ENCODE measurements at regions not wholly inside any gene's neighbourhood (a gene's known extent, or its start where the extent isn't known, plus 50 kb on each side); places are given as distances from the start of the nearest gene placed in this dataset.
"Not testable (repeated sequence)": the region's sequence is repeated elsewhere in the genome, so short reads cannot be mapped to it uniquely, and the experiment has no call there.

DNA sequence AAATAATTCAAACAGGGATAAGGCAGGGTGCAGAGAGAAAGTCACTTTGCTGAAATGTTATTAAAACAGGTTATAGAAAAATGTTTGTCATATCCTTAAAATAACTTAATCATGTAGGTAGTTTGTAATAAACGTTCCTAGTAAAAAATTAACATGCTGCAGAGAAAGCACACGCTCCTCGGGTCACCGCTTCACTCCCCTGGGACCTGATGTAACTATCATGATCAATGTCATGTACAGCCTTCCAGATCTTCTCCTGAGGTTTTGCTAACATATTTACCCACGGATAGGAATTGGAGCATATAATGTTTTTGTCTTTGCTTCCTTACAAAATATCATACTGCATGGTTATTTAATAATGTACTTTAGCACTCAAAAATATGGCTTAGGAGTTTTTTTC lies 285.1 kb upstream of the TMEM132C start:
- Histone ChIP-seq H3K9me3 (ENCODE audit: low read length) (no peaks in the 10 kb centered on the region), H3F3A (ENCODE audit: insufficient read depth, low read length) (no peaks in the 10 kb centered on the region), H3K9me2 (ENCODE audit: low read depth, low read length) (no peaks in the 10 kb centered on the region), H3K27me3 (ENCODE audit: insufficient read depth, low read length) (no peaks in the 10 kb centered on the region), H3K4me1 (ENCODE audit: insufficient read depth, low read length, severe bottlenecking) (no peaks in the 10 kb centered on the region), H3K4me3 (ENCODE audit: low read depth, low read length, poor library complexity, severe bottlenecking) (no peak overlapping the region), H3K4me2 (ENCODE audit: low read length) (no peak overlapping the region), H3K36me3 (ENCODE audit: insufficient read depth, low read length) (no peaks in the 10 kb centered on the region), H3K27ac (ENCODE audit: low read depth, low read length, poor library complexity, severe bottlenecking) (no peak overlapping the region), H2AFZ (ENCODE audit: low read length) (no peak overlapping the region), H3K9ac (ENCODE audit: low read length) (no peak overlapping the region), H4K20me1 (ENCODE audit: insufficient read depth, low read length) (no peaks in the 10 kb centered on the region), H3K79me2 (ENCODE audit: insufficient read depth, low read length) (no peaks in the 10 kb centered on the region)
- no peak for TF ChIP-seq EZH2 (IDR thresholded peaks at IDR 0.05; ENCODE audit: borderline replicate concordance, low read length)

DNA sequence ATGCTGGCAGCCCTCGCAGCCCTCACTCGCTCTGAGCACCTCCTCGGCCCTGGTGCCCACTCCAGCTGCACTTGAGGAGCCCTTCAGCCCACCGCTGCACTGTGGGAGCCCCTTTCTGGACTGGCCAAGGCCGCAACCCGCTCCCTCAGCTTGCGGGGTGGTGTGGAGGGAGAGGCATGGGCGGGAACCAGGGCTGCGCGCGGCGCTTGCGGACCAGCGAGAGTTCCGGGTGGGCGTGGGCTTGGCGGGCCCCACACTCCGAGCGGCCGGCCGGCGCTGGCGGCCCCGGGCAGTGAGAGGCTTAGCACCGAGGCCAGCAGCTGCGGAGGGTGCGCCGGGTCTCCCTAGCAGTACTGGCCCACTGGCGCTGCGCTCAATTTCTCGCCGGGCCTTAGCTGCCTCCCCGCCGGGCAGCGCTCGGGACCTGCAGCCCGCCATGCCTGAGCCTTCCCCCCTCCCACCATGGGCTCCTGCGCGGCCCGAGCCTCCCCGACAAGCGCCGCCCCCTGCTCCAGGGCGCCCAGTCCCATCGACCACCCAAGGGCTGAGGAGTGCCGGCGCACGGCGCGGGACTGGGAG lies 283.7 kb upstream of the TMEM132C start:
- H3K9me2 ChIP-seq (ENCODE audit: low read depth, low read length); H2AFZ ChIP-seq (ENCODE audit: low read length); H4K20me1 ChIP-seq (ENCODE audit: insufficient read depth, low read length); H3K4me3 ChIP-seq (ENCODE audit: low read depth, low read length, poor library complexity, severe bottlenecking); H3K36me3 ChIP-seq (ENCODE audit: insufficient read depth, low read length); H3K27me3 ChIP-seq (ENCODE audit: insufficient read depth, low read length); H3K4me2 ChIP-seq (ENCODE audit: low read length); H3K4me1 ChIP-seq (ENCODE audit: insufficient read depth, low read length, severe bottlenecking); H3K27ac ChIP-seq (ENCODE audit: low read depth, low read length, poor library complexity, severe bottlenecking); H3K79me2 ChIP-seq (ENCODE audit: insufficient read depth, low read length); H3F3A ChIP-seq (ENCODE audit: insufficient read depth, low read length); H3K9ac ChIP-seq (ENCODE audit: low read length); H3K9me3 ChIP-seq (ENCODE audit: low read length): not testable (repeated sequence)

DNA sequence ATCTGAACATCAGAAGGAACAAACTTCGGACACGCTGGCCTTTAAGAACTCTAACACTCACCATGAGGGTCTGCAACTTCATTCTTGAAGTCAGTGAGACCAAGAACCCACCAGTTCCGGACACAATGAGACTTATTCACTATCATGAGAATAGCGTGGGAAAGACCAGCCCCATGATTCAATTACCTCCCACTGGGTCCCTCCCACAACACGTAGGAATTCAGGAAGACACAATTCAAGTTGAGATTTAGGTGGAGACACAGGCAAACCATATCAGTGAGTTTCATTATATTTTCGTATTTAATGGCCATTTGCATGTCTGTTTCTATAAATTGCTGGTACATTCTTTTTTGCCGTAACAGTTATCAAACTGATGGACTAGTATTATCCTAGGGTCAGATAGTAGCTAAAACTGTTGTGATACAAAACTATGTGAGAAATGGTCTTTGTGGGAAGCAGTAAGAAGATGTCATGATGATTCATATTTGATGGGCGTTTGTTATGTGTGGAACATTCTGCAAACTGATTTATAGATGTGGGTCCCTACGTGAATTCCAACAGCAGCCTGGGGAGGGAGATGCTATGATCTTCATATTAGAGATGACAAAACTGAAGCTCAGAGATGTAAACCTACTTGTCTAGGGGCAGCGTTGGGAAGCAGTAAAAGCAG lies 282.4 kb upstream of the TMEM132C start:
- Histone ChIP-seq H3K4me3 (ENCODE audit: low read depth, low read length, poor library complexity, severe bottlenecking) (no peak overlapping the region), H2AFZ (ENCODE audit: low read length) (no peak overlapping the region), H3K36me3 (ENCODE audit: insufficient read depth, low read length) (no peaks in the 10 kb centered on the region), H3K4me1 (ENCODE audit: insufficient read depth, low read length, severe bottlenecking) (no peaks in the 10 kb centered on the region), H3K27ac (ENCODE audit: low read depth, low read length, poor library complexity, severe bottlenecking) (no peak overlapping the region), H3K9me2 (ENCODE audit: low read depth, low read length) (no peaks in the 10 kb centered on the region), H3K27me3 (ENCODE audit: insufficient read depth, low read length) (no peaks in the 10 kb centered on the region), H4K20me1 (ENCODE audit: insufficient read depth, low read length) (no peaks in the 10 kb centered on the region), H3K9ac (ENCODE audit: low read length) (no peak overlapping the region), H3F3A (ENCODE audit: insufficient read depth, low read length) (no peaks in the 10 kb centered on the region), H3K79me2 (ENCODE audit: insufficient read depth, low read length) (no peaks in the 10 kb centered on the region), H3K4me2 (ENCODE audit: low read length) (no peak overlapping the region), H3K9me3 (ENCODE audit: low read length) (no peaks in the 10 kb centered on the region)
- TF ChIP-seq, protein P1, sequence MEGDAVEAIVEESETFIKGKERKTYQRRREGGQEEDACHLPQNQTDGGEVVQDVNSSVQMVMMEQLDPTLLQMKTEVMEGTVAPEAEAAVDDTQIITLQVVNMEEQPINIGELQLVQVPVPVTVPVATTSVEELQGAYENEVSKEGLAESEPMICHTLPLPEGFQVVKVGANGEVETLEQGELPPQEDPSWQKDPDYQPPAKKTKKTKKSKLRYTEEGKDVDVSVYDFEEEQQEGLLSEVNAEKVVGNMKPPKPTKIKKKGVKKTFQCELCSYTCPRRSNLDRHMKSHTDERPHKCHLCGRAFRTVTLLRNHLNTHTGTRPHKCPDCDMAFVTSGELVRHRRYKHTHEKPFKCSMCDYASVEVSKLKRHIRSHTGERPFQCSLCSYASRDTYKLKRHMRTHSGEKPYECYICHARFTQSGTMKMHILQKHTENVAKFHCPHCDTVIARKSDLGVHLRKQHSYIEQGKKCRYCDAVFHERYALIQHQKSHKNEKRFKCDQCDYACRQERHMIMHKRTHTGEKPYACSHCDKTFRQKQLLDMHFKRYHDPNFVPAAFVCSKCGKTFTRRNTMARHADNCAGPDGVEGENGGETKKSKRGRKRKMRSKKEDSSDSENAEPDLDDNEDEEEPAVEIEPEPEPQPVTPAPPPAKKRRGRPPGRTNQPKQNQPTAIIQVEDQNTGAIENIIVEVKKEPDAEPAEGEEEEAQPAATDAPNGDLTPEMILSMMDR (IDR thresholded peaks at IDR 0.05; ENCODE audit: low read length), result no peak
- no peak for TF ChIP-seq EZH2 (IDR thresholded peaks at IDR 0.05; ENCODE audit: borderline replicate concordance, low read length)

DNA sequence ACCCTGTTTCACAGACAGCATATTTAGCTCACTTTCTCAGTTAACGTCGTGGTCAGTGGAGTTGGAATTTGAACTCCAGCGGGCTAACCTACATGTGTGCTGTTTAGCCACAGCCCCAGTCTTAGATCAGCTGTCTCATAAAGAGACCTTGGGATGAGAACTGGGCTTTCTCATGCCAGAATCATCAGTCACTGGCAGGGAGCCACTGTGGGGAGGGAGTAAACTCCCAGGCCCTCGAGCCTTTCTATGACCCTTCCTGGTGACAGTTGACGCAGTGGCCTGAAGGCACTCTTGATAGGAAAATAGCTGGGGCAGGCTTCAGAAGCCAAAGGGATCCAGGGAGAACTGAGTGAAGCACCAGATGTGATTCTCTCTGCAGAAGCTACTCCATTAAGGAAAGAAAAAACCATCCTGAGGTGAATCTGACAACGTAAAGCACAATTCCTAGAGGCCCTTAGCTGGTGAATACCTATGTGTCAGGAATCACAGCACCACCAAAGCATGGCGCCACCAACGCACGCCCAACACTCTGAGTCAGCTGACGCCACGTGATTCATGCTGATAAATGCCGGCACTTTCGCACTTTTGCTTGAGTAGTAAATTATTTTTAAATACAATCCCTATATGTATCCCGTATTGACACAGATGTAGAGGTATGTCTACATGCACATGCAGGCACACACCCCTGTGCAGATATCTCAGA lies 279.6 kb upstream of the TMEM132C start:
- no peak overlapping the region for H2AFZ ChIP-seq (ENCODE audit: low read length)
- no peaks in the 10 kb centered on the region for H4K20me1 ChIP-seq (ENCODE audit: insufficient read depth, low read length)
- no peak for TF ChIP-seq EZH2 (IDR thresholded peaks at IDR 0.05; ENCODE audit: borderline replicate concordance, low read length)
- TF ChIP-seq, protein P1 (IDR thresholded peaks at IDR 0.05; ENCODE audit: low read length), result no peak
- no peaks in the 10 kb centered on the region for H3K4me1 ChIP-seq (ENCODE audit: insufficient read depth, low read length, severe bottlenecking)
- no peaks in the 10 kb centered on the region for H3K79me2 ChIP-seq (ENCODE audit: insufficient read depth, low read length)
- H3K27me3 ChIP-seq (ENCODE audit: insufficient read depth, low read length), result no peaks in the 10 kb centered on the region
- no peaks in the 10 kb centered on the region for H3K9me2 ChIP-seq (ENCODE audit: low read depth, low read length)
- H3F3A ChIP-seq (ENCODE audit: insufficient read depth, low read length), result no peaks in the 10 kb centered on the region
- H3K9ac ChIP-seq (ENCODE audit: low read length), result no peak overlapping the region
- H3K4me2 ChIP-seq (ENCODE audit: low read length), result no peak overlapping the region
- no peak overlapping the region for H3K27ac ChIP-seq (ENCODE audit: low read depth, low read length, poor library complexity, severe bottlenecking)
- no peaks in the 10 kb centered on the region for H3K36me3 ChIP-seq (ENCODE audit: insufficient read depth, low read length)
- no peak overlapping the region for H3K4me3 ChIP-seq (ENCODE audit: low read depth, low read length, poor library complexity, severe bottlenecking)
- no peaks in the 10 kb centered on the region for H3K9me3 ChIP-seq (ENCODE audit: low read length)
